T-helper 2 cell treated with Interferon-gamma antibody and Interleukin-4, amounts not matched to agents 100 ng/mL and 5 ng/mL, for 36 hours (primary cell): ENCODE measurements at regions not wholly inside any gene's neighbourhood (a gene's known extent, or its start where the extent isn't known, plus 50 kb on each side); places are given as distances from the start of the nearest gene placed in this dataset.

ENCODE experiments used
- intact Hi-C: fragments of 100-400 bp; cut with micrococcal nuclease; formaldehyde crosslinking; loops from one replicate; pipeline ENCODE4 v1.15.1; 2023

- intact Hi-C loops, result no loop called here
These were observed 128.8 kb upstream of the ARGLU1 start for GRCh38 chr13:106696719-106697118.

- intact Hi-C loops, result no loop called here
These were observed 128.2 kb upstream of the ARGLU1 start for GRCh38 chr13:106696140-106696539.

- intact Hi-C loops, result no loop called here
These were observed 127.2 kb upstream of the ARGLU1 start for GRCh38 chr13:106695139-106695538.

GRCh38 chr13:106691861-106692260 is 123.9 kb upstream of the ARGLU1 start:
- intact Hi-C loops, result loop anchor here (2.0 kb wide), 1 partner anchor 25 kb away; no protein-coding TSS in a partner anchor

- intact Hi-C loops, result loop anchor here (2.0 kb wide), 1 partner anchor 25 kb away; no protein-coding TSS in a partner anchor
These were observed 123.4 kb upstream of the ARGLU1 start for GRCh38 chr13:106691341-106691740.

- intact Hi-C loops, result loop anchor here (2.0 kb wide), 1 partner anchor 26 kb away; no protein-coding TSS in a partner anchor
These were observed 122.8 kb upstream of the ARGLU1 start for GRCh38 chr13:106690779-106691178.

- intact Hi-C loops, result loop anchor here (2.0 kb wide), 1 partner anchor 27 kb away; no protein-coding TSS in a partner anchor
These were observed 122.0 kb upstream of the ARGLU1 start for GRCh38 chr13:106689906-106690305.

GRCh38 chr13:106688940-106689339 is 121.0 kb upstream of the ARGLU1 start:
- intact Hi-C loops, result no loop called here

- intact Hi-C loops, result no loop called here
These were observed 118.2 kb upstream of the ARGLU1 start for GRCh38 chr13:106686163-106686562.

- intact Hi-C loops, result no loop called here
These were observed 117.2 kb upstream of the ARGLU1 start for GRCh38 chr13:106685143-106685542.

GRCh38 chr13:106683918-106684317 is 116.0 kb upstream of the ARGLU1 start:
- intact Hi-C loops, result no loop called here

GRCh38 chr13:106683179-106683578 is 115.2 kb upstream of the ARGLU1 start:
- intact Hi-C loops, result no loop called here

GRCh38 chr13:106681997-106682396 is 114.1 kb upstream of the ARGLU1 start:
- intact Hi-C loops, result no loop called here

GRCh38 chr13:106681536-106681935 is 113.6 kb upstream of the ARGLU1 start:
- intact Hi-C loops, result no loop called here

- intact Hi-C loops, result no loop called here
These were observed 113.0 kb upstream of the ARGLU1 start for GRCh38 chr13:106680796-106681472.

GRCh38 chr13:106678646-106679418 is 110.9 kb upstream of the ARGLU1 start:
- intact Hi-C loops, result no loop called here

GRCh38 chr13:106675311-106675710 is 107.4 kb upstream of the ARGLU1 start:
- intact Hi-C loops, result no loop called here

- intact Hi-C loops, result no loop called here
These were observed 93.0 kb upstream of the ARGLU1 start for GRCh38 chr13:106660746-106661625.

- intact Hi-C loops, result no loop called here
These were observed 89.2 kb upstream of the ARGLU1 start for GRCh38 chr13:106657104-106657503.

- intact Hi-C loops, result no loop called here
These were observed 88.2 kb upstream of the ARGLU1 start for GRCh38 chr13:106656186-106656585.

GRCh38 chr13:106651442-106651841 is 83.5 kb upstream of the ARGLU1 start:
- intact Hi-C loops, result no loop called here
